OCI-LY7 (cell line): ENCODE measurements at regions not wholly inside any gene's neighbourhood (a gene's known extent, or its start where the extent isn't known, plus 50 kb on each side); places are given as distances from the start of the nearest gene placed in this dataset.

Experiments
- BruUV-seq: library from RNA; stranded (reverse); fragments of 400-500 nt; replicated peaks from 2 replicates; lab custom pipeline; 2021; lab: Mats Ljungman, UMichigan
- CTCF ChIA-PET: fragments of 300-600 bp; sonication (Branson Sonifier 250); formaldehyde crosslinking; loops from one replicate; lab custom pipeline; 2022; ENCODE audit warnings: antibody characterized with exemption; ENCODE audit not compliant: unreplicated experiment; lab: Charles Lee
- POLR2A ChIA-PET: fragments of 300-600 bp; sonication (Branson Sonifier 250); formaldehyde crosslinking; loops from one replicate; lab custom pipeline; 2022; ENCODE audit warnings: antibody characterized with exemption; lab: Charles Lee
- DNase-seq: peaks from one replicate; pipeline ENCODE4 v3.0.0-alpha.2; 2015; ENCODE audit warnings: low spot score
- H2AFZ ChIP-seq: fragments of 200-600 bp; sonication (generic), shearing (Covaris generic); 2 replicates; pipeline ENCODE4 v1.6.1; 2014; ENCODE audit warnings: mild to moderate bottlenecking, antibody characterized with exemption, low read length, moderate library complexity
- H3K27ac ChIP-seq: fragments of 200-600 bp; sonication (generic); 2 replicates; pipeline ENCODE4 v1.5.1; 2014; ENCODE audit warnings: mixed run types, low read depth, mild to moderate bottlenecking, moderate library complexity, low read length, inconsistent platforms; ENCODE audit not compliant: poor library complexity, severe bottlenecking
- H3K36me3 ChIP-seq: fragments of 200-600 bp; sonication (generic); 2 replicates; pipeline ENCODE4 v1.6.1; 2014; ENCODE audit warnings: mild to moderate bottlenecking, antibody characterized with exemption, low read length, moderate library complexity, mixed read lengths; ENCODE audit not compliant: insufficient read depth
- H3K4me1 ChIP-seq: fragments of 200-600 bp; sonication (generic); 2 replicates; pipeline ENCODE4 v1.5.1; 2014; ENCODE audit warnings: mild to moderate bottlenecking, low read length; ENCODE audit not compliant: insufficient read depth, poor library complexity, severe bottlenecking
- H3K4me2 ChIP-seq: fragments of 200-600 bp; sonication (generic); 2 replicates; pipeline ENCODE4 v1.6.1; 2014; ENCODE audit warnings: mild to moderate bottlenecking, low read length
- H3K4me3 ChIP-seq: fragments of 200-600 bp; sonication (generic); 2 replicates; pipeline ENCODE4 v1.5.1; 2014; ENCODE audit warnings: mild to moderate bottlenecking, low read depth, low read length; ENCODE audit not compliant: poor library complexity, severe bottlenecking
- H3K79me2 ChIP-seq: fragments of 200-600 bp; sonication (generic); 2 replicates; pipeline ENCODE4 v1.6.1; 2016; ENCODE audit warnings: low read depth, mild to moderate bottlenecking, low read length, moderate library complexity, mixed read lengths; ENCODE audit not compliant: insufficient read depth
- H3K9me2 ChIP-seq: fragments of 200-600 bp; sonication (generic); 2 replicates; pipeline ENCODE4 v1.6.1; 2016; ENCODE audit warnings: mild to moderate bottlenecking, low read length, mixed read lengths; ENCODE audit not compliant: insufficient read depth
- H3K9me3 ChIP-seq: fragments of 200-600 bp; sonication (generic); 2 replicates; pipeline ENCODE4 v1.6.1; 2014; ENCODE audit warnings: mild to moderate bottlenecking, mixed run types, low read length, mixed read lengths
- H4K20me1 ChIP-seq: fragments of 200-600 bp; sonication (generic); 2 replicates; pipeline ENCODE4 v1.6.1; 2014; ENCODE audit warnings: mild to moderate bottlenecking, antibody characterized with exemption, low read length, moderate library complexity, mixed read lengths; ENCODE audit not compliant: insufficient read depth
- CTCF ChIP-seq: fragments of 200-600 bp; sonication (generic); conservative IDR thresholded peaks from 2 replicates; pipeline ENCODE4 v1.5.1; 2014; ENCODE audit warnings: mild to moderate bottlenecking, antibody characterized with exemption, low read length, moderate library complexity, mixed read lengths
- EZH2phosphoT487 ChIP-seq: fragments of 200-600 bp; sonication (generic); IDR thresholded peaks from 2 replicates; pipeline ENCODE4 v1.6.1; 2018; ENCODE audit warnings: low read depth, borderline replicate concordance, mild to moderate bottlenecking, mixed run types, antibody characterized with exemption, low read length, moderate library complexity, mixed read lengths
- intact Hi-C: fragments of 100-400 bp; cut with micrococcal nuclease; formaldehyde crosslinking; loops from one replicate; pipeline ENCODE4 v1.10.0; 2022; ENCODE audit not compliant: unreplicated experiment

GRCh38 chr2:7407906-7408680 is 490.9 kb downstream of the RNF144A start:
- H2AFZ ChIP-seq, result no peak overlapping the region

GRCh38 chr2:7411691-7412090 is 494.5 kb downstream of the RNF144A start:
- Histone ChIP-seq H3K9me2 (no peaks in the 10 kb centered on the region), H3K4me2 (no peak overlapping the region), H3K4me1 (no peaks in the 10 kb centered on the region), H3K27ac (no peak overlapping the region), H4K20me1 (no peaks in the 10 kb centered on the region), H2AFZ (no peak overlapping the region), H3K79me2 (no peaks in the 10 kb centered on the region), H3K9me3 (no peaks in the 10 kb centered on the region), H3K4me3 (no peak overlapping the region), H3K36me3 (no peaks in the 10 kb centered on the region)
- DNase-seq, result no peak
- CTCF ChIA-PET, result no interaction called here
- BruUV-seq, result no TSS peak
- POLR2A ChIA-PET, result no interaction called here
- TF ChIP-seq EZH2phosphoT487, result no peak
- no peak for TF ChIP-seq CTCF
- intact Hi-C loops, result no loop called here

More at GRCh38 chr2:7407906-7408680, 490.9 kb downstream of the RNF144A start:
- no peaks in the 10 kb centered on the region for H3K9me3 ChIP-seq
- no peak overlapping the region for H3K4me3 ChIP-seq
- no peaks in the 10 kb centered on the region for H3K4me1 ChIP-seq
- H3K79me2 ChIP-seq, result no peaks in the 10 kb centered on the region
- intact Hi-C loops, result no loop called here
- TF ChIP-seq EZH2phosphoT487, result no peak
- TF ChIP-seq CTCF, result no peak
- H3K36me3 ChIP-seq, result no peaks in the 10 kb centered on the region
- H4K20me1 ChIP-seq, result no peaks in the 10 kb centered on the region
- CTCF ChIA-PET, result no interaction called here
- POLR2A ChIA-PET, result interaction anchor here (0.6 to 1.2 kb wide), 2 partner anchors 16 to 622 kb away, joined by 3 to 4 read pairs; no protein-coding TSS in a partner anchor
- no peaks in the 10 kb centered on the region for H3K9me2 ChIP-seq
- no peak overlapping the region for H3K27ac ChIP-seq
- H3K4me2 ChIP-seq, result no peak overlapping the region
- no peak for DNase-seq
- BruUV-seq, result no TSS peak
